ENCODE measurements at regions not wholly inside any gene's neighbourhood (a gene's known extent, or its start where the extent isn't known, plus 50 kb on each side); places are given as distances from the start of the nearest gene placed in this dataset.

GRCh38 chr5:133797167-133797566, 171.3 kb downstream of the C5orf15 start:
- Histone ChIP-seq H3K4me1 (no peaks in the 10 kb centered on the region), H3K36me3 (no peaks in the 10 kb centered on the region), H3K27me3 (peaks cover 0 to 39% (median 0%) of the 10 kb centered on the region in 4 donors), H3K27ac (replicated peaks in 1 of 4) (no peak overlapping the region), H3K9me3 (no peaks in the 10 kb centered on the region), H3K4me3 (no peak overlapping the region)
- intact Hi-C loops (cut with DNase I): no loop called here
- TF ChIP-seq EP300 (IDR thresholded peaks at IDR 0.05) (no peak), POLR2A (IDR thresholded peaks at IDR 0.05; ENCODE audit: low read depth) (no peak), POLR2AphosphoS5 (IDR thresholded peaks at IDR 0.05) (no peak)
- TF ChIP-seq, protein P1, sequence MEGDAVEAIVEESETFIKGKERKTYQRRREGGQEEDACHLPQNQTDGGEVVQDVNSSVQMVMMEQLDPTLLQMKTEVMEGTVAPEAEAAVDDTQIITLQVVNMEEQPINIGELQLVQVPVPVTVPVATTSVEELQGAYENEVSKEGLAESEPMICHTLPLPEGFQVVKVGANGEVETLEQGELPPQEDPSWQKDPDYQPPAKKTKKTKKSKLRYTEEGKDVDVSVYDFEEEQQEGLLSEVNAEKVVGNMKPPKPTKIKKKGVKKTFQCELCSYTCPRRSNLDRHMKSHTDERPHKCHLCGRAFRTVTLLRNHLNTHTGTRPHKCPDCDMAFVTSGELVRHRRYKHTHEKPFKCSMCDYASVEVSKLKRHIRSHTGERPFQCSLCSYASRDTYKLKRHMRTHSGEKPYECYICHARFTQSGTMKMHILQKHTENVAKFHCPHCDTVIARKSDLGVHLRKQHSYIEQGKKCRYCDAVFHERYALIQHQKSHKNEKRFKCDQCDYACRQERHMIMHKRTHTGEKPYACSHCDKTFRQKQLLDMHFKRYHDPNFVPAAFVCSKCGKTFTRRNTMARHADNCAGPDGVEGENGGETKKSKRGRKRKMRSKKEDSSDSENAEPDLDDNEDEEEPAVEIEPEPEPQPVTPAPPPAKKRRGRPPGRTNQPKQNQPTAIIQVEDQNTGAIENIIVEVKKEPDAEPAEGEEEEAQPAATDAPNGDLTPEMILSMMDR (IDR thresholded peaks at IDR 0.05): no peak
- no peak for DNase-seq (ENCODE audit: extremely low spot score)

GRCh38 chr5:133796186-133796585, 172.2 kb downstream of the C5orf15 start:
- DNase-seq (ENCODE audit: extremely low spot score): no peak
- Histone ChIP-seq H3K36me3 (no peaks in the 10 kb centered on the region), H3K27ac (replicated peaks in 1 of 4) (no peak overlapping the region), H3K27me3 (peaks cover 0 to 36% (median 0%) of the 10 kb centered on the region in 4 donors), H3K4me1 (no peaks in the 10 kb centered on the region), H3K4me3 (no peak overlapping the region), H3K9me3 (no peaks in the 10 kb centered on the region)
- WGBS: 84% methylated on average over 5 of the region's 5 CpGs
- intact Hi-C loops (cut with DNase I): no loop called here
- TF ChIP-seq EP300 (IDR thresholded peaks at IDR 0.05): no peak
- TF ChIP-seq, protein P1 (IDR thresholded peaks at IDR 0.05): no peak
- no peak for TF ChIP-seq POLR2A (IDR thresholded peaks at IDR 0.05; ENCODE audit: low read depth)
- no peak for TF ChIP-seq POLR2AphosphoS5 (IDR thresholded peaks at IDR 0.05)

- no peaks in the 10 kb centered on the region for H3K4me1 ChIP-seq
- no peak for TF ChIP-seq POLR2A (IDR thresholded peaks at IDR 0.05; ENCODE audit: low read depth)
- TF ChIP-seq, protein P1 (IDR thresholded peaks at IDR 0.05): no peak
- TF ChIP-seq EP300 (IDR thresholded peaks at IDR 0.05): no peak
- TF ChIP-seq POLR2AphosphoS5 (IDR thresholded peaks at IDR 0.05): no peak
- intact Hi-C loops (cut with DNase I): no loop called here
- no peaks in the 10 kb centered on the region for H3K36me3 ChIP-seq
- WGBS: 72% methylated on average over 8 of the region's 8 CpGs
- H3K27me3 ChIP-seq: peaks cover 0 to 23% (median 0%) of the 10 kb centered on the region in 4 donors
- no peak overlapping the region for H3K27ac ChIP-seq (replicated peaks in 1 of 4)
- no peak overlapping the region for H3K4me3 ChIP-seq
- no peak for DNase-seq (ENCODE audit: extremely low spot score)
- H3K9me3 ChIP-seq: no peaks in the 10 kb centered on the region
These were observed 173.5 kb downstream of the C5orf15 start for GRCh38 chr5:133794771-133795415.

GRCh38 chr5:133793756-133794465, 174.5 kb downstream of the C5orf15 start:
- Histone ChIP-seq H3K4me3 (no peak overlapping the region), H3K9me3 (no peaks in the 10 kb centered on the region), H3K36me3 (no peaks in the 10 kb centered on the region), H3K27me3 (peaks cover 0 to 14% (median 0%) of the 10 kb centered on the region in 4 donors), H3K27ac (replicated peaks in 1 of 4) (no peak overlapping the region), H3K4me1 (no peaks in the 10 kb centered on the region)
- TF ChIP-seq EP300 (IDR thresholded peaks at IDR 0.05): no peak
- TF ChIP-seq, protein P1 (IDR thresholded peaks at IDR 0.05): no peak
- TF ChIP-seq POLR2AphosphoS5 (IDR thresholded peaks at IDR 0.05): no peak
- no peak for TF ChIP-seq POLR2A (IDR thresholded peaks at IDR 0.05; ENCODE audit: low read depth)
- DNase-seq (ENCODE audit: extremely low spot score): no peak
- intact Hi-C loops (cut with DNase I): no loop called here
- 64% methylated on average over 4 of the region's 8 CpGs for WGBS
